Left cardiac atrium (tissue), 4 donors: ENCODE measurements at regions not wholly inside any gene's neighbourhood (a gene's known extent, or its start where the extent isn't known, plus 50 kb on each side); places are given as distances from the start of the nearest gene placed in this dataset.
A peak's percentile ranks its signal among the peaks of the same experiment; 100 is the strongest.

Experiments used
- ATAC-seq, 2 donors: fragments of 200-7000 bp; cut with Tn5 transposase; one replicate each; pipeline ENCODE4 v1.9.1; 2020; ENCODE audit warnings: mild to moderate bottlenecking in 2 of 2, moderate library complexity in 2 of 2
- DNase-seq: peaks from one replicate; pipeline ENCODE4 v3.0.0-alpha.2; 2020
- intact Hi-C, 2 donors: fragments of 100-400 bp; cut with DNase I; formaldehyde crosslinking; loops; one replicate each; pipeline versions ENCODE4 v1.14.1 to v1.15.1; 2022 to 2023
- donor health status: DM: no; HTN: yes; CAD: no.
- donor health status: DM: no; HTN: yes; CAD: no; lungs with severe emphysema.
- donor health status: DM: yes; HTN: yes; CAD: no.
- donor health status: Dilated cardiomyopathy.

- intact Hi-C loops, result no loop called here
- no peak for DNase-seq
- no peak for ATAC-seq
Measured at GRCh38 chr11:16685914-16686313, 52.5 kb upstream of the C11orf58 start.

- intact Hi-C loops, result no loop called here
- no peak for ATAC-seq
- DNase-seq, result no peak
Measured at GRCh38 chr11:16678466-16679116, 59.9 kb upstream of the C11orf58 start.

- intact Hi-C loops, result no loop called here
- no peak for ATAC-seq
- DNase-seq, result no peak
Measured at GRCh38 chr11:16669799-16670415, 68.5 kb upstream of the C11orf58 start.

DNA sequence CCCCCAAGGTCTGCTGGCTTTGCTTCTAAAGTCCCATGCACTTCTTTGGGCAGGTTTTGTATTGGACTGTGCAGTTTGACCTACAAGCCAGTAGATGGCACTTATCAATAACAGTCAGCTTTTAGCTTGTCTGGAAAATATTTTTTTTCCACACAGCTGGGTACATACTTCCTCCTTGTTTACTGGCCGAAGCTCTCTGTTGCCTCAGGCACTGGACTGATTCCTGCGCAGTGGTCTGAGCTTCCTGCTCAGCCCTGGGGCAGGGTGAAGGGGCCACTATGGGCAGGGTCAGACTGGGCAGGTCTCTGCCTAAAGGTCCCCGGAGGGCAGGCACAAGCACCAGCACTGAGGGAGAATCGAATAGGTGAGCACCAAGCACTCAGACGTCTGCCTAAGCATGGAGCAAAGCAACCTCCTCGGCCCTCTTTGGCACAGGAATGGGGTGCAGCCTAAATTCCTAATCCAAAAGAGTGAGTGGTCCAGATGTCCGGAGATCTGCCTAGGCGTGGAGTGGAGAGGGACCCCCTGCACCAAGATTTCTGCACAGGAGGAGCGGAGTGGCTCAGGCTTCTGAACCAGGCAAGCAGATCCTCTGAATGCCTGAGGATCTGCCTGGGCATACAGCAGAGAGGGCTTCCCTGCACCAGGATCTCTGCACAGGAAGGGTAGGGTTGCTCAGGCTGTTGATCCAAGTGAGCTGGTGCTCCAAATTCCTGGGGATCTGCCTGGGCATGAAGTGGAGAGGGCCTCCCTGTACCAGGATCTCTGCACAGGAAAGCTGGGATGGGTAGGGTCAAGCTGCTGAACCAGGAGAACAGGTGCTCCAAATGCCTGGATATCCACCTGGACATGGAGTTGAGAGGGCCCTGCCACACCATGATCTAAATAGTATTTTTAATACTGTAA, 105.9 kb upstream of the C11orf58 start:
- ATAC-seq (no peak), DNase-seq (no peak)
- intact Hi-C loops, result no loop called here

- intact Hi-C loops, result no loop called here
- no peak for DNase-seq
- no peak for ATAC-seq
Measured at GRCh38 chr11:16630651-16631050, 107.8 kb upstream of the C11orf58 start.

DNA sequence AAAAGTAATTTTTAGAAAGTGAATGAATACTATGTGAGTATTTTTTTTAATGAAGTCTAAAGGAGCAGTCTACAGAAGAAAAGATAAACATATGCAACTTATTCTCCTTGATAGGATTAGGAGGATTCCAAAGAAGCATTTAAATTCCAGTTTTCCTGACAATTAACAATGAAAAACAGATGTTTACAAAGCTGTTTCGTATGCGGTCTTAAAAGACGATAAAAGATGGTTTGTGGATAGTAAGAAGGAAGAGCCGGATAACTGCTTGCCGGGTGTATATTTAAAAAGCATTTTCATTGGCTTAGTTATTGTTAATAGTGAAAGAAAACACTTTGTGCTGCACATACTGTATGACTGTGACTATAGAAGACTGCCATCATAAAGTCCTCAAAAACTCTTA, 120.0 kb upstream of the C11orf58 start:
- ATAC-seq (no peak), DNase-seq (no peak)
- intact Hi-C loops, result loop anchor here in 1 of 2 donors (10.0 kb wide), 2 partner anchors 614 to 794 kb away; no protein-coding TSS in a partner anchor

GRCh38 chr11:16615480-16615879, 123.0 kb upstream of the C11orf58 start:
- DNase-seq (no peak), ATAC-seq (no peak)
- intact Hi-C loops, result loop anchor here in 1 of 2 donors (10.0 kb wide), 2 partner anchors 611 to 791 kb away; no protein-coding TSS in a partner anchor

GRCh38 chr11:16613512-16614381, 124.7 kb upstream of the C11orf58 start:
- DNase-seq (peak; percentile 91), ATAC-seq (peak; percentile 96 to 97)
- intact Hi-C loops, result loop anchor here in 1 of 2 donors (5.0 to 10.0 kb wide), 3 partner anchors 609 to 961 kb away; no protein-coding TSS in a partner anchor

DNA sequence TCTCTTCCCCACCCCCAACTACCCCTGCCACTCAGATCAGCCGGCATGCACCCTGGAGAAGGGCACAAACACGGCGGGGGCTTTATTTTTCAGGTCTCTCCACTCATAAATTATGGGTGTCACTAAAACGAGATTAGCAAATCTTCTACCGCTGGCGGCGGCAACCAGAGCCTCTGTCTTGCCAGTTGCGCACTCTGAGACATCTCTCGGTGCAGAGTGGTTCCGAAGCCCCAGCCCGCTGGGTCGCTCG, 125.3 kb upstream of the C11orf58 start:
- no peak for DNase-seq
- ATAC-seq, result no peak
- intact Hi-C loops, result loop anchor here in 1 of 2 donors (5.0 to 10.0 kb wide), 3 partner anchors 608 to 961 kb away; no protein-coding TSS in a partner anchor

- DNase-seq, result no peak
- intact Hi-C loops, result loop anchor here in 1 of 2 donors (5.0 to 10.0 kb wide), 3 partner anchors 608 to 960 kb away; no protein-coding TSS in a partner anchor
- ATAC-seq, result peak; percentile 24 to 55
Measured at GRCh38 chr11:16612566-16613261, 125.7 kb upstream of the C11orf58 start.

- ATAC-seq (no peak), DNase-seq (no peak)
Measured at GRCh38 chr11:16611926-16612565, 126.4 kb upstream of the C11orf58 start.

GRCh38 chr11:16611401-16611921, 127.0 kb upstream of the C11orf58 start:
- DNase-seq (no peak), ATAC-seq (no peak)
- intact Hi-C loops, result loop anchor here in 1 of 2 donors (5.0 to 10.0 kb wide), 3 partner anchors 607 to 959 kb away; no protein-coding TSS in a partner anchor

More at GRCh38 chr11:16611926-16612565, 126.4 kb upstream of the C11orf58 start:
- intact Hi-C loops, result loop anchor here in 1 of 2 donors (5.0 to 10.0 kb wide), 3 partner anchors 607 to 960 kb away; no protein-coding TSS in a partner anchor

DNA sequence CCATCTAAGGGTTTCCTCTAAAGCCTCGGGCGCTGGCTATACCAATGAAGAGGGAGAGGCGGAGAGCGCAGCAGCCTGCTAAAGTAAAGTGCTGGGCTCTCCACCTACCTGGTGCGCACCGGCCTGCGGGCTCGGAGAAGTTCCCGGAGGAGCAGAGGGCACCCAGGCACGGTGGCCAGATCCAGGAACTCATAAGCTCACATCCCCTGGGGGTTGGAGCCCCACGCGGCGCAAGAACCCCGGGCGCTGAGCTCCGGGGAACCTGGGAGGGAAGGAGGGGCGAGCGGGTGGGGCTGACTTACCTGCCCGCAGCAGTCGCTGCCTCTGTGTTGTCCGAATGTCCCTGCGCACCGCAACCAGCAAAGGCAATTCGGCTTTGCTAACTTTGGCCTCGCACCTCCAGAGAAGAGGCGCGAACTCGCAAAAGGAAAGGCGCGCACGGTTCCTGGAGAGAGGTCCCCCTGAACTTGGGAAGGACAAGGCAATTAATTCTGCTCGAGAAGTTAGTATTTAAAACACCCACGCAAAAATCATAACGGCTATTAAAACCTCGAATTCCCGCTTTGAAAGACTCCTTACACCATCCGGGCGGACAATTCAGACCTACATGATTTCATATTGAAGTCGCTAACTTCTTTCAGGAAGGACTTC, 127.6 kb upstream of the C11orf58 start:
- ATAC-seq (no peak), DNase-seq (no peak)
- intact Hi-C loops, result loop anchor here in 1 of 2 donors (5.0 to 10.0 kb wide), 3 partner anchors 606 to 959 kb away; no protein-coding TSS in a partner anchor

GRCh38 chr11:16610213-16610737, 128.2 kb upstream of the C11orf58 start:
- intact Hi-C loops, result loop anchor here in 1 of 2 donors (5.0 to 10.0 kb wide), 3 partner anchors 605 to 958 kb away; no protein-coding TSS in a partner anchor
- DNase-seq (no peak), ATAC-seq (no peak)

DNA sequence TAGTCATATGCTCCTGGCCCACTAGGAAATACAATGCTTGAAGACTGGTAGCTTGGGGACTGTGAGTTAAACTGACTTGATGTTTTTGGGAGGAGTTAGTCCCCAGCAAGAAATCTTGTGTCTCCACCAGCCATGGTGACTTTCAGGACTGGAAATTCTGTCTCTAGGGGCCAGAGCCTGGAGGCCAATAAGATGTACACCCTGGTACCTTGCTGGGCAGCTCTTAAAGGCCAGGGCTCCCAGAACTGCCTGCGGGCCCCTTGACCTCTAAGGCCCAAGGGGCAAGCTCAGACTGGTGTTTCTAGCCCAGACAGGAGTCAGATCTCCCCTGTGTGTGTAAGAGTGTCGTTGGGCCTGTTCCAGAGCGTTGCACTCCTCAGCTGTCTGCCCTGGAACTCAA, 128.7 kb upstream of the C11orf58 start:
- ATAC-seq, result no peak

More for the DNA sequence above, 128.7 kb upstream of the C11orf58 start:
- no peak for DNase-seq
- intact Hi-C loops, result loop anchor here in 1 of 2 donors (5.0 to 10.0 kb wide), 5 partner anchors 255 to 957 kb away; partner anchors contain the start of gene SOX6
